H9 (cell line): ENCODE measurements at regions not wholly inside any gene's neighbourhood (a gene's known extent, or its start where the extent isn't known, plus 50 kb on each side); places are given as distances from the start of the nearest gene placed in this dataset.

Experiments
- DNase-seq: peaks from one replicate; pipeline ENCODE4 v3.0.0-alpha.2; 2017
- H2AFZ ChIP-seq: one replicate; pipeline ENCODE4 v1.6.1; 2013; ENCODE audit warnings: mild to moderate bottlenecking, low read length, control low read depth, moderate library complexity
- H2AK5ac ChIP-seq: 2 replicates; pipeline ENCODE4 v1.6.1; 2013; ENCODE audit warnings: low read length, control low read depth, mixed read lengths; ENCODE audit not compliant: insufficient read length
- H2BK120ac ChIP-seq: one replicate; pipeline ENCODE4 v1.6.1; 2013; ENCODE audit warnings: low read depth, mild to moderate bottlenecking, low read length, control low read depth, inconsistent platforms; ENCODE audit not compliant: poor library complexity, severe bottlenecking
- H2BK12ac ChIP-seq: 2 replicates; pipeline ENCODE4 v1.6.1; 2013; ENCODE audit warnings: low read length, control low read depth, mixed read lengths, low read depth; ENCODE audit not compliant: insufficient read length
- H2BK15ac ChIP-seq: 2 replicates; pipeline ENCODE4 v1.6.1; 2013; ENCODE audit warnings: low read depth, low read length, control low read depth
- H2BK20ac ChIP-seq: one replicate; pipeline ENCODE4 v1.6.1; 2013; ENCODE audit warnings: low read depth, mild to moderate bottlenecking, low read length, control low read depth, inconsistent platforms; ENCODE audit not compliant: poor library complexity, severe bottlenecking
- H2BK5ac ChIP-seq: 2 replicates; pipeline ENCODE4 v1.6.1; 2013; ENCODE audit warnings: low read length, control low read depth, mixed read lengths; ENCODE audit not compliant: insufficient read length
- H3K14ac ChIP-seq: 2 replicates; pipeline ENCODE4 v1.6.1; 2013; ENCODE audit warnings: low read length, control low read depth; ENCODE audit not compliant: insufficient read depth
- H3K18ac ChIP-seq: 2 replicates; pipeline ENCODE4 v1.6.1; 2013; ENCODE audit warnings: low read depth, mild to moderate bottlenecking, mixed read lengths, low read length, control low read depth; ENCODE audit not compliant: insufficient read length
- H3K23ac ChIP-seq: 2 replicates; pipeline ENCODE4 v1.6.1; 2013; ENCODE audit warnings: low read length, control low read depth, mixed read lengths, low read depth; ENCODE audit not compliant: insufficient read length
- H3K23me2 ChIP-seq: 2 replicates; pipeline ENCODE4 v1.6.1; 2013; ENCODE audit warnings: low read depth, mild to moderate bottlenecking, mixed read lengths, low read length, control low read depth; ENCODE audit not compliant: insufficient read length, poor library complexity, severe bottlenecking
- H3K27ac ChIP-seq: 2 replicates; pipeline ENCODE4 v1.5.1; 2013; ENCODE audit warnings: low read length, control low read depth, mixed read lengths, low read depth; ENCODE audit not compliant: insufficient read length
- H3K27me3 ChIP-seq: 2 replicates; pipeline ENCODE4 v1.6.1; 2013; ENCODE audit warnings: low read length, control low read depth, inconsistent platforms; ENCODE audit not compliant: insufficient read depth
- H3K4ac ChIP-seq: 2 replicates; pipeline ENCODE4 v1.6.1; 2013; ENCODE audit warnings: low read depth, mild to moderate bottlenecking, control low read depth, inconsistent platforms, low read length, moderate library complexity
- H3K4me1 ChIP-seq: 2 replicates; pipeline ENCODE4 v1.6.1; 2013; ENCODE audit warnings: low read length, control low read depth, inconsistent platforms; ENCODE audit not compliant: insufficient read depth
- H3K4me2 ChIP-seq: 2 replicates; pipeline ENCODE4 v1.6.1; 2013; ENCODE audit warnings: low read length, control low read depth, mixed read lengths; ENCODE audit not compliant: insufficient read length, insufficient read depth
- H3K56ac ChIP-seq: 2 replicates; pipeline ENCODE4 v1.6.1; 2013; ENCODE audit warnings: low read depth, mild to moderate bottlenecking, mixed read lengths, low read length, control low read depth; ENCODE audit not compliant: insufficient read length
- H3K79me1 ChIP-seq: 2 replicates; pipeline ENCODE4 v1.6.1; 2013; ENCODE audit warnings: low read depth, mild to moderate bottlenecking, moderate library complexity, low read length, control low read depth, inconsistent platforms; ENCODE audit not compliant: insufficient read depth, poor library complexity, severe bottlenecking
- H3K79me2 ChIP-seq: 2 replicates; pipeline ENCODE4 v1.6.1; 2013; ENCODE audit warnings: low read length, control low read depth, inconsistent platforms; ENCODE audit not compliant: insufficient read depth
- H3K9ac ChIP-seq: 2 replicates; pipeline ENCODE4 v1.6.1; 2013; ENCODE audit warnings: low read length, control low read depth, mixed read lengths; ENCODE audit not compliant: insufficient read length; ENCODE audit errors: extremely low read depth
- H3K9me3 ChIP-seq: one replicate; pipeline ENCODE4 v1.6.1; 2013; ENCODE audit warnings: low read depth, low read length, inconsistent platforms; ENCODE audit not compliant: control insufficient read depth
- H3T11ph ChIP-seq: one replicate; pipeline ENCODE4 v1.6.1; 2013; ENCODE audit warnings: mild to moderate bottlenecking, low read length, control low read depth, inconsistent platforms
- H4K20me1 ChIP-seq: one replicate; pipeline ENCODE4 v1.6.1; 2013; ENCODE audit not compliant: control insufficient read depth, insufficient read length, insufficient read depth
- H4K5ac ChIP-seq: 2 replicates; pipeline ENCODE4 v1.6.1; 2013; ENCODE audit warnings: low read depth, mild to moderate bottlenecking, mixed read lengths, low read length, control low read depth; ENCODE audit not compliant: insufficient read length
- H4K8ac ChIP-seq: replicated peaks from 2 replicates; pipeline ENCODE4 v1.6.1; 2013; ENCODE audit warnings: low read length, control low read depth, mixed read lengths, low read depth; ENCODE audit not compliant: insufficient read length
- H4K91ac ChIP-seq: 2 replicates; pipeline ENCODE4 v1.6.1; 2013; ENCODE audit warnings: low read depth, mild to moderate bottlenecking, moderate library complexity, mixed read lengths, low read length, control low read depth; ENCODE audit not compliant: insufficient read length
- H3K27ac Mint-ChIP-seq, 3 experiments: 2 replicates in 2 of 3; 3 replicates in 1 of 3; pipeline ENCODE4 v1.8.0; 2020 to 2021; ENCODE audit warnings: mixed read lengths in 3 of 3, mild to moderate bottlenecking in 1 of 3, moderate library complexity in 1 of 3
- H3K27me3 Mint-ChIP-seq: 2 replicates; pipeline ENCODE4 v1.8.0; 2021; ENCODE audit warnings: low read depth, mild to moderate bottlenecking, moderate library complexity, mixed read lengths
- H3K36me3 Mint-ChIP-seq, 3 experiments: 2 replicates in 2 of 3; 3 replicates in 1 of 3; pipeline ENCODE4 v1.8.0; 2020 to 2021; ENCODE audit warnings: low read depth in 3 of 3, mixed read lengths in 3 of 3; ENCODE audit not compliant: insufficient read depth in 1 of 3
- H3K4me1 Mint-ChIP-seq, 2 experiments: 2 replicates each; pipeline ENCODE4 v1.8.0; 2020; ENCODE audit warnings: mixed read lengths in 2 of 2
- H3K4me3 Mint-ChIP-seq, 2 experiments: 2 replicates in 1 of 2; 3 replicates in 1 of 2; pipeline ENCODE4 v1.8.0; 2020 to 2021; ENCODE audit warnings: mild to moderate bottlenecking in 2 of 2, mixed read lengths in 2 of 2, moderate library complexity in 1 of 2
- H3K9me3 Mint-ChIP-seq, 2 experiments: 2 replicates in 1 of 2; 3 replicates in 1 of 2; pipeline ENCODE4 v1.8.0; 2020; ENCODE audit warnings: mild to moderate bottlenecking in 2 of 2, mixed read lengths in 2 of 2, moderate library complexity in 1 of 2
- WGBS: extraction: QIAGEN DNeasy Blood & Tissue Kit; methylation state at CpG from one replicate; pipeline ENCODE4 v1.1.7; 2013; ENCODE audit warnings: missing lambda C conversion rate, low lambda C conversion rate, mixed read lengths; ENCODE audit not compliant: insufficient read length; ENCODE audit errors: extremely low coverage; 5-methylcytosine and 5-hydroxymethylcytosine counted together
- TF ChIP-seq, protein P1 (sequence below): fragments of 200-600 bp; sonication (generic); conservative IDR thresholded peaks from 3 replicates; pipeline ENCODE4 v1.8.0; 2021; ENCODE audit warnings: antibody characterized with exemption, mild to moderate bottlenecking

DNA sequence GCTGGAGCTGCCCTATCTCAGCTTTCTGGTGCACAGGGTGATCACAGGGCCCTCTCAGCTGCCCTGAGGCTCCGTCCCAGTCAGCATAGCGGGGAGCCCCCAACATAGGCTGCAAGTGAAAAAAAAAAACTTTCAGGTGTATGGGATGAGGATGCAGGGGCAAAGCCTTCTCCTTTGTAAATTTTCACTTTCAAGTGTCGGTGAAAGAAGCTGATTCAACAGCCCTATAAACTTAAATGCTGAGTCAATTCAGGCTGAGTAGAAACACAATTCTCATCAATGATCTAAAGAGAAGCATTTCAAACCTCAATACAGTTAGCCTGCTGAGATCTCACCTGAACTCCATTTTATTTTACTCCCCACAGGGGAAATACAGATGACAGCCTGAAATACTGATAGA, 171.2 kb downstream of the SEC16B start:
- Histone ChIP-seq H3K4me1 (peaks cover 14% of the 10 kb centered on the region), H2BK5ac (no peak overlapping the region), H3K18ac (no peak overlapping the region), H3K9ac (no peak overlapping the region), H3K14ac (no peak overlapping the region), H2AFZ (no peak overlapping the region), H3K4me2 (no peak overlapping the region), H4K8ac (no peak overlapping the region), H3K79me2 (no peaks in the 10 kb centered on the region), H3K9me3 (no peaks in the 10 kb centered on the region), H2BK12ac (no peak overlapping the region), H2BK20ac (no peak overlapping the region), H3T11ph (no peak overlapping the region), H4K91ac (no peak overlapping the region), H2AK5ac (no peak overlapping the region), H3K27me3 (no peaks in the 10 kb centered on the region), H4K20me1 (peaks cover 2% of the 10 kb centered on the region), H3K56ac (no peak overlapping the region), H2BK120ac (no peak overlapping the region), H3K79me1 (no peaks in the 10 kb centered on the region), H3K27ac (no peak overlapping the region), H3K4ac (no peak overlapping the region), H3K23ac (no peak overlapping the region), H2BK15ac (no peak overlapping the region), H3K23me2 (no peaks in the 10 kb centered on the region), H4K5ac (no peak overlapping the region)
- no CpG with 5 or more reads among the region's 3 CpGs for WGBS
- TF ChIP-seq, protein P1, sequence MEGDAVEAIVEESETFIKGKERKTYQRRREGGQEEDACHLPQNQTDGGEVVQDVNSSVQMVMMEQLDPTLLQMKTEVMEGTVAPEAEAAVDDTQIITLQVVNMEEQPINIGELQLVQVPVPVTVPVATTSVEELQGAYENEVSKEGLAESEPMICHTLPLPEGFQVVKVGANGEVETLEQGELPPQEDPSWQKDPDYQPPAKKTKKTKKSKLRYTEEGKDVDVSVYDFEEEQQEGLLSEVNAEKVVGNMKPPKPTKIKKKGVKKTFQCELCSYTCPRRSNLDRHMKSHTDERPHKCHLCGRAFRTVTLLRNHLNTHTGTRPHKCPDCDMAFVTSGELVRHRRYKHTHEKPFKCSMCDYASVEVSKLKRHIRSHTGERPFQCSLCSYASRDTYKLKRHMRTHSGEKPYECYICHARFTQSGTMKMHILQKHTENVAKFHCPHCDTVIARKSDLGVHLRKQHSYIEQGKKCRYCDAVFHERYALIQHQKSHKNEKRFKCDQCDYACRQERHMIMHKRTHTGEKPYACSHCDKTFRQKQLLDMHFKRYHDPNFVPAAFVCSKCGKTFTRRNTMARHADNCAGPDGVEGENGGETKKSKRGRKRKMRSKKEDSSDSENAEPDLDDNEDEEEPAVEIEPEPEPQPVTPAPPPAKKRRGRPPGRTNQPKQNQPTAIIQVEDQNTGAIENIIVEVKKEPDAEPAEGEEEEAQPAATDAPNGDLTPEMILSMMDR, result no peak
- Mint-ChIP-seq H3K4me3 (no peak overlapping the region), H3K27me3 (peaks cover 3% of the 10 kb centered on the region; the same call in 1 of the 2 replicates), H3K36me3 (peaks cover 0 to 4% (median 0%) of the 10 kb centered on the region in 3 experiments; a peak in 3 of 7 replicates), H3K4me1 (peaks cover 30 to 43% of the 10 kb centered on the region in 2 experiments), H3K9me3 (peaks cover 0 to 6% of the 10 kb centered on the region in 2 experiments; a peak in 4 of 5 replicates), H3K27ac (no peak overlapping the region)
- DNase-seq, result no peak
